Common myeloid progenitor, CD34-positive (primary cell): ENCODE measurements at regions not wholly inside any gene's neighbourhood (a gene's known extent, or its start where the extent isn't known, plus 50 kb on each side); places are given as distances from the start of the nearest gene placed in this dataset.

Experiments
- CTCF ChIA-PET: fragments of 350-600 bp; sonication (Branson Sonifier 250); formaldehyde crosslinking; loops from one replicate; lab custom pipeline; 2021; ENCODE audit warnings: antibody characterized with exemption; lab: Charles Lee
- POLR2A ChIA-PET: fragments of 350-600 bp; sonication (Branson Sonifier 250); formaldehyde crosslinking; loops from one replicate; lab custom pipeline; 2021; ENCODE audit warnings: antibody characterized with exemption; lab: Charles Lee
- DNase-seq, 3 donors: peaks; one replicate each; pipeline versions ENCODE4 v3.0.0 to v3.0.0-alpha.2; 2013
- H3K27ac ChIP-seq, 2 experiments: 1 replicate in 1 of 2; 2 replicates in 1 of 2; pipeline ENCODE4 v1.7.0; 2013; ENCODE audit warnings: inconsistent platforms in 2 of 2, low read length in 2 of 2, mild to moderate bottlenecking in 2 of 2, low read depth in 1 of 2, moderate library complexity in 1 of 2; ENCODE audit not compliant: severe bottlenecking in 2 of 2, insufficient read depth in 1 of 2, poor library complexity in 1 of 2
- H3K27me3 ChIP-seq, 5 experiments: replicated peaks in 2 of 5; 1 replicate in 3 of 5; 2 replicates in 2 of 5; pipeline versions ENCODE4 v1.6.1 to v1.7.0; 2013; ENCODE audit warnings: low read length in 4 of 5, mild to moderate bottlenecking in 2 of 5, moderate library complexity in 2 of 5, inconsistent platforms in 1 of 5; ENCODE audit not compliant: insufficient read depth in 5 of 5, control insufficient read depth in 4 of 5
- H3K36me3 ChIP-seq, 4 experiments: 1 replicate in 2 of 4; 2 replicates in 2 of 4; pipeline versions ENCODE4 v1.6.1 to v1.7.0; 2013; ENCODE audit warnings: low read length in 3 of 4, control low read depth in 1 of 4, mild to moderate bottlenecking in 1 of 4; ENCODE audit not compliant: control insufficient read depth in 4 of 4, insufficient read depth in 4 of 4
- H3K4me1 ChIP-seq, 4 experiments: 1 replicate in 3 of 4; 2 replicates in 1 of 4; pipeline versions ENCODE4 v1.6.1 to v1.7.1; 2013; ENCODE audit warnings: low read length in 3 of 4, mild to moderate bottlenecking in 3 of 4, control low read depth in 1 of 4, inconsistent platforms in 1 of 4, moderate library complexity in 1 of 4; ENCODE audit not compliant: control insufficient read depth in 4 of 4, insufficient read depth in 4 of 4; ENCODE audit errors: control extremely low read depth in 1 of 4
- H3K4me3 ChIP-seq, 7 experiments: 1 replicate in 4 of 7; 2 replicates in 3 of 7; pipeline versions ENCODE4 v1.5.1 to v1.7.0; 2013; ENCODE audit warnings: mild to moderate bottlenecking in 7 of 7, low read length in 6 of 7, moderate library complexity in 6 of 7, inconsistent platforms in 2 of 7, low read depth in 2 of 7, control low read depth in 1 of 7; ENCODE audit not compliant: insufficient read depth in 4 of 7, control insufficient read depth in 1 of 7; ENCODE audit errors: extremely low read depth in 1 of 7
- H3K9me3 ChIP-seq, 5 experiments: 1 replicate in 4 of 5; 2 replicates in 1 of 5; pipeline versions ENCODE4 v1.6.1 to v1.7.1; 2013; ENCODE audit warnings: low read length in 4 of 5, mild to moderate bottlenecking in 2 of 5, inconsistent platforms in 1 of 5, low read depth in 1 of 5, moderate library complexity in 1 of 5; ENCODE audit not compliant: control insufficient read depth in 4 of 5, insufficient read depth in 2 of 5; ENCODE audit errors: control extremely low read depth in 1 of 5
- WGBS: methylation state at CpG from one replicate; pipeline ENCODE4 v1.1.5; 2013; ENCODE audit not compliant: insufficient coverage; 5-methylcytosine and 5-hydroxymethylcytosine counted together

- no CpG with 5 or more reads among the region's 2 CpGs for WGBS
- CTCF ChIA-PET = no interaction called here
- Histone ChIP-seq H3K27ac (no peak overlapping the region), H3K9me3 (no peaks in the 10 kb centered on the region), H3K4me1 (no peaks in the 10 kb centered on the region), H3K4me3 (no peak overlapping the region), H3K36me3 (no peaks in the 10 kb centered on the region), H3K27me3 (no peaks in the 10 kb centered on the region)
- DNase-seq = no peak
- POLR2A ChIA-PET = no interaction called here
These were observed 100.1 kb upstream of the LRFN5 start for GRCh38 chr14:41506552-41506951.

- ChIA-PET POLR2A (no interaction called here), CTCF (no interaction called here)
- WGBS = no CpG with 5 or more reads among the region's 2 CpGs
- Histone ChIP-seq H3K4me1 (no peaks in the 10 kb centered on the region), H3K9me3 (no peaks in the 10 kb centered on the region), H3K27ac (no peak overlapping the region), H3K36me3 (no peaks in the 10 kb centered on the region), H3K4me3 (no peak overlapping the region), H3K27me3 (no peaks in the 10 kb centered on the region)
- no peak for DNase-seq
These were observed 101.2 kb upstream of the LRFN5 start for GRCh38 chr14:41505491-41505890.

GRCh38 chr14:41498959-41499358, 107.7 kb upstream of the LRFN5 start:
- H3K4me1 ChIP-seq = no peaks in the 10 kb centered on the region
- WGBS = 100% methylated on average over 1 of the region's 2 CpGs
- H3K4me3 ChIP-seq = no peak overlapping the region

GRCh38 chr14:41490323-41490722, 116.4 kb upstream of the LRFN5 start:
- no peaks in the 10 kb centered on the region for H3K36me3 ChIP-seq
- DNase-seq = no peak
- H3K9me3 ChIP-seq = no peaks in the 10 kb centered on the region
- no peak overlapping the region for H3K4me3 ChIP-seq
- no CpG with 5 or more reads among the region's 2 CpGs for WGBS
- H3K27ac ChIP-seq = no peak overlapping the region
- ChIA-PET POLR2A (interaction anchor here (0.6 kb wide), 1 partner anchor 181 kb away, joined by 5 read pairs; no protein-coding TSS in a partner anchor), CTCF (interaction anchor here (1.6 kb wide), 1 partner anchor 9 kb away, joined by 3 read pairs; no protein-coding TSS in a partner anchor)
- no peaks in the 10 kb centered on the region for H3K27me3 ChIP-seq
- H3K4me1 ChIP-seq = no peaks in the 10 kb centered on the region

More at GRCh38 chr14:41498959-41499358, 107.7 kb upstream of the LRFN5 start:
- CTCF ChIA-PET = interaction anchor here (1.0 kb wide), 1 partner anchor 10 kb away, joined by 3 read pairs; no protein-coding TSS in a partner anchor
- POLR2A ChIA-PET = no interaction called here
- no peak for DNase-seq
- Histone ChIP-seq H3K27ac (no peak overlapping the region), H3K9me3 (no peaks in the 10 kb centered on the region), H3K36me3 (no peaks in the 10 kb centered on the region), H3K27me3 (no peaks in the 10 kb centered on the region)

- Histone ChIP-seq H3K9me3 (no peaks in the 10 kb centered on the region), H3K4me3 (no peak overlapping the region), H3K36me3 (no peaks in the 10 kb centered on the region), H3K27me3 (no peaks in the 10 kb centered on the region), H3K27ac (no peak overlapping the region), H3K4me1 (no peaks in the 10 kb centered on the region)
- CTCF ChIA-PET = interaction anchor here (1.6 kb wide), 1 partner anchor 10 kb away, joined by 3 read pairs; no protein-coding TSS in a partner anchor
- DNase-seq = no peak
- POLR2A ChIA-PET = interaction anchor here (0.6 kb wide), 1 partner anchor 182 kb away, joined by 5 read pairs; no protein-coding TSS in a partner anchor
These were observed 117.2 kb upstream of the LRFN5 start for GRCh38 chr14:41489315-41489972.

- Histone ChIP-seq H3K36me3 (no peaks in the 10 kb centered on the region), H3K27ac (no peak overlapping the region), H3K27me3 (no peaks in the 10 kb centered on the region), H3K4me3 (no peak overlapping the region), H3K9me3 (no peaks in the 10 kb centered on the region), H3K4me1 (no peaks in the 10 kb centered on the region)
- ChIA-PET CTCF (no interaction called here), POLR2A (interaction anchor here (0.5 kb wide), 1 partner anchor 584 kb away, joined by 3 read pairs; no protein-coding TSS in a partner anchor)
- WGBS = 100% methylated on average over 1 of the region's 1 CpG
- no peak for DNase-seq
These were observed 118.3 kb upstream of the LRFN5 start for GRCh38 chr14:41488401-41488800.

- ChIA-PET POLR2A (no interaction called here), CTCF (no interaction called here)
These were observed 123.8 kb upstream of the LRFN5 start for GRCh38 chr14:41482861-41483260.

More at GRCh38 chr14:41482861-41483260, 123.8 kb upstream of the LRFN5 start:
- H3K9me3 ChIP-seq = no peaks in the 10 kb centered on the region
- H3K4me1 ChIP-seq = no peaks in the 10 kb centered on the region
- no peaks in the 10 kb centered on the region for H3K36me3 ChIP-seq
- H3K27me3 ChIP-seq = no peaks in the 10 kb centered on the region
- H3K27ac ChIP-seq = no peak overlapping the region
- DNase-seq = no peak
- no peak overlapping the region for H3K4me3 ChIP-seq
